Neural cell (in vitro differentiated cells): ENCODE measurements at regions not wholly inside any gene's neighbourhood (a gene's known extent, or its start where the extent isn't known, plus 50 kb on each side); places are given as distances from the start of the nearest gene placed in this dataset.
"Not testable (repeated sequence)": the region's sequence is repeated elsewhere in the genome, so short reads cannot be mapped to it uniquely, and the experiment has no call there.

Experiments used
- H2AFZ ChIP-seq: fragments of 200-600, 300-800 bp; sonication (generic), shearing (Covaris generic); 2 replicates; pipeline ENCODE4 v1.6.0; 2014; ENCODE audit warnings: low read depth, mild to moderate bottlenecking, antibody characterized with exemption, low read length, moderate library complexity
- H3F3A ChIP-seq: fragments of 200-600 bp; shearing (Covaris generic); 2 replicates; pipeline ENCODE4 v1.6.1; 2016; ENCODE audit warnings: mild to moderate bottlenecking, moderate library complexity, mixed read lengths, antibody characterized with exemption, low read length; ENCODE audit not compliant: insufficient read depth, poor library complexity, severe bottlenecking
- H3K27ac ChIP-seq: fragments of 200-600, 300-800 bp; sonication (generic), shearing (Covaris generic); 2 replicates; pipeline ENCODE4 v1.5.1; 2014; ENCODE audit warnings: mild to moderate bottlenecking, low read length, moderate library complexity
- H3K27me3 ChIP-seq: fragments of 300-800, 200-600 bp; sonication (generic), shearing (Covaris generic); 2 replicates; pipeline ENCODE4 v1.6.0; 2014; ENCODE audit warnings: mild to moderate bottlenecking, low read depth, low read length, moderate library complexity; ENCODE audit not compliant: insufficient read depth
- H3K36me3 ChIP-seq: fragments of 300-800, 200-600 bp; sonication (generic), shearing (Covaris generic); 2 replicates; pipeline ENCODE4 v1.5.1; 2014; ENCODE audit warnings: mild to moderate bottlenecking, antibody characterized with exemption, low read length, moderate library complexity; ENCODE audit not compliant: insufficient read depth
- H3K4me2 ChIP-seq: fragments of 300-800, 200-600 bp; sonication (generic), shearing (Covaris generic); 2 replicates; pipeline ENCODE4 v1.6.0; 2014; ENCODE audit warnings: mild to moderate bottlenecking, low read length
- H3K4me3 ChIP-seq: fragments of 300-800, 200-600 bp; sonication (generic), shearing (Covaris generic); 2 replicates; pipeline ENCODE4 v1.5.1; 2014; ENCODE audit warnings: mild to moderate bottlenecking, low read length, moderate library complexity
- H3K79me2 ChIP-seq: fragments of 200-600 bp; shearing (Covaris generic); replicated peaks from 2 replicates; pipeline ENCODE4 v1.6.0; 2014; ENCODE audit warnings: mild to moderate bottlenecking, low read length, moderate library complexity; ENCODE audit not compliant: insufficient read depth
- H3K9ac ChIP-seq: fragments of 300-800, 200-600 bp; sonication (generic), shearing (Covaris generic); 2 replicates; pipeline ENCODE4 v1.6.1; 2016; ENCODE audit warnings: mild to moderate bottlenecking, low read length, mixed read lengths
- H3K9me2 ChIP-seq: fragments of 200-600 bp; shearing (Covaris generic); 2 replicates; pipeline ENCODE4 v1.6.1; 2016; ENCODE audit warnings: mild to moderate bottlenecking, low read length, mixed read lengths; ENCODE audit not compliant: insufficient read depth
- H3K9me3 ChIP-seq: fragments of 200-600, 300-800 bp; sonication (generic), shearing (Covaris generic); 2 replicates; pipeline ENCODE4 v1.6.1; 2016; ENCODE audit warnings: mild to moderate bottlenecking, mixed run types, low read length, moderate library complexity, mixed read lengths
- H4K20me1 ChIP-seq: fragments of 200-600 bp; shearing (Covaris generic); 2 replicates; pipeline ENCODE4 v1.6.1; 2016; ENCODE audit warnings: mild to moderate bottlenecking, mixed run types; ENCODE audit not compliant: insufficient read depth
- EP300 ChIP-seq: fragments of 450-650 bp; conservative IDR thresholded peaks from 2 replicates; pipeline ENCODE4 v1.6.1; 2014; ENCODE audit warnings: antibody characterized with exemption, mild to moderate bottlenecking, moderate library complexity; ENCODE audit not compliant: poor library complexity, severe bottlenecking
- EZH2 ChIP-seq: fragments of 200-600, 300-800 bp; shearing (Covaris generic), sonication (generic); IDR thresholded peaks from 2 replicates; pipeline ENCODE4 v1.6.1; 2014; ENCODE audit warnings: antibody characterized with exemption, low read length, borderline replicate concordance, mild to moderate bottlenecking; ENCODE audit not compliant: insufficient read depth, poor library complexity, severe bottlenecking
- MXI1 ChIP-seq: fragments of 450-650 bp; conservative IDR thresholded peaks from 2 replicates; pipeline ENCODE4 v1.6.1; 2014; ENCODE audit warnings: antibody characterized with exemption, mild to moderate bottlenecking; ENCODE audit not compliant: poor library complexity, severe bottlenecking
- POLR2AphosphoS5 ChIP-seq: IDR thresholded peaks from 2 replicates; pipeline ENCODE4 v1.6.1; 2012
- RAD21 ChIP-seq: fragments of 450-650 bp; conservative IDR thresholded peaks from 2 replicates; pipeline ENCODE4 v1.6.1; 2014; ENCODE audit warnings: antibody characterized with exemption, mild to moderate bottlenecking, moderate library complexity
- SMC3 ChIP-seq: fragments of 450-650 bp; conservative IDR thresholded peaks from 2 replicates; pipeline ENCODE4 v1.6.1; 2014; ENCODE audit warnings: antibody characterized with exemption, mild to moderate bottlenecking, moderate library complexity; ENCODE audit not compliant: poor library complexity
- TAF1 ChIP-seq: IDR thresholded peaks from 2 replicates; pipeline ENCODE4 v1.6.1; 2012; ENCODE audit warnings: low read depth
- TF ChIP-seq, protein P1 (sequence below): fragments of 450-650 bp; IDR thresholded peaks from 2 replicates; pipeline ENCODE4 v1.5.1; 2014; ENCODE audit warnings: antibody characterized with exemption, mild to moderate bottlenecking, moderate library complexity; ENCODE audit not compliant: poor library complexity, severe bottlenecking
- TF ChIP-seq, protein P2 (sequence below): IDR thresholded peaks from 2 replicates; pipeline ENCODE4 v1.6.1; 2012; ENCODE audit warnings: borderline replicate concordance

DNA sequence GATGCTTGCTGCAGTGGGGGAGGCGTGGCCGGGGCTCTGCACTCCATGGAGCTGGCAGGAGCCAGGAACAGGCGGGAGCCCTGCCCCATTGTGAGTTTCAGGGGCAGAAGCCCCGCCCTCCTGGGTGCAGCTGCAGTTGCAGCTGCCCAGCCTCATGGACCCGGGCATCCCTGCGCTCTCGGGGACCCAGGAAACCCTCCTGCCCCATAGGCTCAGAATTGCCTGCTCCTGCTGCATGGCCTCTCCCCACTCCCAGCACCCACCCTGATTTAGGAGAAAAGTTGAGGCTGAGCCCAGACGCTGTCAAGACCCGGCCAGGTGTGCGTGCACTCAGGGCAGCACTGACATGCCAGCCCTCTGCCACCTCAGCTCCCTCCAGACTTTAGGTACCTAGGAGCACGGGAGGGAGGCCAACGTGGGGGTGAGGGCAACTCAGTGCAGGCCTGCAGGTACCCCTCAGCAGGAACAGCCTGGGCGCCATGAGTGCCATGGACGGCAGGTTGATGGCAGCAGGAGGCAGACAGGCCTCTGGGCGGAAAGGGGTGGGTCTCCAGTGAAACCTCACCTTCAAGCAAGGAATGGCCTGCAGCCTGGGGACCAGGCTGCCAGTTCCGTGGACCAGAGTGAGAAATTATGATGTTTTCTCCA is 67.2 kb upstream of the MAGEB2 start:
- H3K27me3 ChIP-seq: no peaks in the 10 kb centered on the region
- H3K4me2 ChIP-seq: no peak overlapping the region
- H3K9ac ChIP-seq: no peak overlapping the region
- H3K79me2 ChIP-seq: no peaks in the 10 kb centered on the region
- H2AFZ ChIP-seq: no peak overlapping the region
- TF ChIP-seq SMC3 (no peak), POLR2AphosphoS5 (no peak), EZH2 (no peak), MXI1 (no peak), TAF1 (no peak), RAD21 (no peak), EP300 (no peak)
- TF ChIP-seq, protein P1, sequence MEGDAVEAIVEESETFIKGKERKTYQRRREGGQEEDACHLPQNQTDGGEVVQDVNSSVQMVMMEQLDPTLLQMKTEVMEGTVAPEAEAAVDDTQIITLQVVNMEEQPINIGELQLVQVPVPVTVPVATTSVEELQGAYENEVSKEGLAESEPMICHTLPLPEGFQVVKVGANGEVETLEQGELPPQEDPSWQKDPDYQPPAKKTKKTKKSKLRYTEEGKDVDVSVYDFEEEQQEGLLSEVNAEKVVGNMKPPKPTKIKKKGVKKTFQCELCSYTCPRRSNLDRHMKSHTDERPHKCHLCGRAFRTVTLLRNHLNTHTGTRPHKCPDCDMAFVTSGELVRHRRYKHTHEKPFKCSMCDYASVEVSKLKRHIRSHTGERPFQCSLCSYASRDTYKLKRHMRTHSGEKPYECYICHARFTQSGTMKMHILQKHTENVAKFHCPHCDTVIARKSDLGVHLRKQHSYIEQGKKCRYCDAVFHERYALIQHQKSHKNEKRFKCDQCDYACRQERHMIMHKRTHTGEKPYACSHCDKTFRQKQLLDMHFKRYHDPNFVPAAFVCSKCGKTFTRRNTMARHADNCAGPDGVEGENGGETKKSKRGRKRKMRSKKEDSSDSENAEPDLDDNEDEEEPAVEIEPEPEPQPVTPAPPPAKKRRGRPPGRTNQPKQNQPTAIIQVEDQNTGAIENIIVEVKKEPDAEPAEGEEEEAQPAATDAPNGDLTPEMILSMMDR: no peak
- TF ChIP-seq, protein P2, sequence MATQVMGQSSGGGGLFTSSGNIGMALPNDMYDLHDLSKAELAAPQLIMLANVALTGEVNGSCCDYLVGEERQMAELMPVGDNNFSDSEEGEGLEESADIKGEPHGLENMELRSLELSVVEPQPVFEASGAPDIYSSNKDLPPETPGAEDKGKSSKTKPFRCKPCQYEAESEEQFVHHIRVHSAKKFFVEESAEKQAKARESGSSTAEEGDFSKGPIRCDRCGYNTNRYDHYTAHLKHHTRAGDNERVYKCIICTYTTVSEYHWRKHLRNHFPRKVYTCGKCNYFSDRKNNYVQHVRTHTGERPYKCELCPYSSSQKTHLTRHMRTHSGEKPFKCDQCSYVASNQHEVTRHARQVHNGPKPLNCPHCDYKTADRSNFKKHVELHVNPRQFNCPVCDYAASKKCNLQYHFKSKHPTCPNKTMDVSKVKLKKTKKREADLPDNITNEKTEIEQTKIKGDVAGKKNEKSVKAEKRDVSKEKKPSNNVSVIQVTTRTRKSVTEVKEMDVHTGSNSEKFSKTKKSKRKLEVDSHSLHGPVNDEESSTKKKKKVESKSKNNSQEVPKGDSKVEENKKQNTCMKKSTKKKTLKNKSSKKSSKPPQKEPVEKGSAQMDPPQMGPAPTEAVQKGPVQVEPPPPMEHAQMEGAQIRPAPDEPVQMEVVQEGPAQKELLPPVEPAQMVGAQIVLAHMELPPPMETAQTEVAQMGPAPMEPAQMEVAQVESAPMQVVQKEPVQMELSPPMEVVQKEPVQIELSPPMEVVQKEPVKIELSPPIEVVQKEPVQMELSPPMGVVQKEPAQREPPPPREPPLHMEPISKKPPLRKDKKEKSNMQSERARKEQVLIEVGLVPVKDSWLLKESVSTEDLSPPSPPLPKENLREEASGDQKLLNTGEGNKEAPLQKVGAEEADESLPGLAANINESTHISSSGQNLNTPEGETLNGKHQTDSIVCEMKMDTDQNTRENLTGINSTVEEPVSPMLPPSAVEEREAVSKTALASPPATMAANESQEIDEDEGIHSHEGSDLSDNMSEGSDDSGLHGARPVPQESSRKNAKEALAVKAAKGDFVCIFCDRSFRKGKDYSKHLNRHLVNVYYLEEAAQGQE: no peak
- no peaks in the 10 kb centered on the region for H3K9me2 ChIP-seq
- no peaks in the 10 kb centered on the region for H4K20me1 ChIP-seq
- H3K4me3 ChIP-seq: no peak overlapping the region
- H3K27ac ChIP-seq: no peak overlapping the region
- no peaks in the 10 kb centered on the region for H3K36me3 ChIP-seq
- no peaks in the 10 kb centered on the region for H3K9me3 ChIP-seq
- no peaks in the 10 kb centered on the region for H3F3A ChIP-seq

DNA sequence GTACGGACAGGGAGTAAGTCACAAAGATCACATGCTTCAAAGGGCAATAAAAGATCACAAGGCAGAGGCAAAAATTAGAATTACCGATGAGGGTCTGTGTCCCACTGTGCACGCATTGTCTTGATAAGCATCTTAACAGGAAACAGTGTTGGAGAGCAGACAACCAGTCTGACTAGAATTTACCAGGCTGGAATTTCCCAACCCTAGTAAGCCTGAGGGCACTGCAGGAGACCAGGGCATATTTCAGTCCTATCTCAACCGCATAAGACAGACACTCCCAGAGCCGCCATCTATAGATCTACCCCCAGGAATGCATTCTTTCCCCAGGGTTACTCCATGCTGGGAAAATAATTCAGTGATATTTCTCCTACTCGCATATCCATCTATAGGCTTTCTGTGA is 66.2 kb upstream of the MAGEB2 start:
- not testable (repeated sequence) for H3K9me3 ChIP-seq, H3K27me3 ChIP-seq, H3K9me2 ChIP-seq, H2AFZ ChIP-seq, H3K4me2 ChIP-seq, H3K27ac ChIP-seq, H3K4me3 ChIP-seq, H3F3A ChIP-seq, H3K79me2 ChIP-seq, H3K9ac ChIP-seq, H4K20me1 ChIP-seq, H3K36me3 ChIP-seq
